Calu3 (cell line): ENCODE measurements at regions not wholly inside any gene's neighbourhood (a gene's known extent, or its start where the extent isn't known, plus 50 kb on each side); places are given as distances from the start of the nearest gene placed in this dataset.

Experiments used
- BruUV-seq: library from RNA; stranded (reverse); fragments of 400-500 nt; replicated peaks from 2 replicates; lab custom pipeline; 2021; lab: Mats Ljungman, UMichigan
- CTCF ChIA-PET: fragments of 300-600 bp; sonication (Branson Sonifier 250); formaldehyde crosslinking; loops from one replicate; lab custom pipeline; 2022; ENCODE audit warnings: antibody characterized with exemption; lab: Charles Lee
- DNase-seq: peaks from one replicate; pipeline ENCODE4 v3.0.0; 2022
- H3K27ac Mint-ChIP-seq: one replicate; pipeline ENCODE4 v1.8.0; 2022; ENCODE audit warnings: mixed read lengths; ENCODE audit not compliant: unreplicated experiment
- H3K27me3 Mint-ChIP-seq: one replicate; pipeline ENCODE4 v1.8.0; 2022; ENCODE audit warnings: mixed read lengths; ENCODE audit not compliant: unreplicated experiment
- H3K36me3 Mint-ChIP-seq: one replicate; pipeline ENCODE4 v1.8.0; 2022; ENCODE audit warnings: mild to moderate bottlenecking, moderate library complexity, mixed read lengths; ENCODE audit not compliant: insufficient read depth, unreplicated experiment
- H3K4me1 Mint-ChIP-seq: one replicate; pipeline ENCODE4 v1.8.0; 2022; ENCODE audit warnings: mild to moderate bottlenecking, low read depth, mixed read lengths; ENCODE audit not compliant: unreplicated experiment
- H3K4me3 Mint-ChIP-seq: one replicate; pipeline ENCODE4 v1.8.0; 2022; ENCODE audit warnings: mild to moderate bottlenecking, low read depth, moderate library complexity, mixed read lengths; ENCODE audit not compliant: unreplicated experiment
- H3K9me3 Mint-ChIP-seq: one replicate; pipeline ENCODE4 v1.8.0; 2022; ENCODE audit warnings: low read depth, mixed read lengths; ENCODE audit not compliant: unreplicated experiment
- CTCF ChIP-seq: fragments of 200-600 bp; IDR thresholded peaks from one replicate; pipeline ENCODE4 v1.8.0; 2022; ENCODE audit warnings: antibody characterized with exemption; ENCODE audit not compliant: unreplicated experiment
- intact Hi-C: fragments of 100-400 bp; cut with micrococcal nuclease; formaldehyde crosslinking; loops from one replicate; pipeline ENCODE4 v1.10.0; 2022; ENCODE audit not compliant: unreplicated experiment

GRCh38 chr2:153311432-153311831 is 167.1 kb downstream of the RPRM start:
- Mint-ChIP-seq H3K27ac (no peak overlapping the region), H3K4me3 (no peak overlapping the region), H3K9me3 (peaks cover 2% of the 10 kb centered on the region), H3K36me3 (no peaks in the 10 kb centered on the region), H3K4me1 (no peaks in the 10 kb centered on the region), H3K27me3 (no peaks in the 10 kb centered on the region)
- no peak for TF ChIP-seq CTCF
- DNase-seq, result no peak
- intact Hi-C loops, result no loop called here
- CTCF ChIA-PET, result no interaction called here
- no TSS peak for BruUV-seq

GRCh38 chr2:153308466-153308865 is 170.1 kb downstream of the RPRM start:
- no TSS peak for BruUV-seq
- no peak for DNase-seq
- no peak for TF ChIP-seq CTCF
- H3K9me3 Mint-ChIP-seq, result no peaks in the 10 kb centered on the region
- intact Hi-C loops, result no loop called here
- no peaks in the 10 kb centered on the region for H3K27me3 Mint-ChIP-seq
- H3K27ac Mint-ChIP-seq, result no peak overlapping the region
- no peak overlapping the region for H3K4me3 Mint-ChIP-seq
- CTCF ChIA-PET, result no interaction called here
- H3K4me1 Mint-ChIP-seq, result no peaks in the 10 kb centered on the region
- no peaks in the 10 kb centered on the region for H3K36me3 Mint-ChIP-seq

- Mint-ChIP-seq H3K9me3 (no peaks in the 10 kb centered on the region), H3K36me3 (no peaks in the 10 kb centered on the region), H3K27ac (no peak overlapping the region), H3K4me3 (no peak overlapping the region), H3K4me1 (no peaks in the 10 kb centered on the region), H3K27me3 (no peaks in the 10 kb centered on the region)
- no peak for TF ChIP-seq CTCF
- intact Hi-C loops, result no loop called here
- no peak for DNase-seq
- CTCF ChIA-PET, result no interaction called here
- BruUV-seq, result no TSS peak
Measured at GRCh38 chr2:153307223-153307622, 171.3 kb downstream of the RPRM start.

- no peak for TF ChIP-seq CTCF
- CTCF ChIA-PET, result no interaction called here
- H3K27ac Mint-ChIP-seq, result no peak overlapping the region
- BruUV-seq, result no TSS peak
- H3K4me3 Mint-ChIP-seq, result no peak overlapping the region
- no peaks in the 10 kb centered on the region for H3K27me3 Mint-ChIP-seq
- no peaks in the 10 kb centered on the region for H3K9me3 Mint-ChIP-seq
- intact Hi-C loops, result no loop called here
- no peaks in the 10 kb centered on the region for H3K36me3 Mint-ChIP-seq
- H3K4me1 Mint-ChIP-seq, result no peaks in the 10 kb centered on the region
- no peak for DNase-seq
Measured at GRCh38 chr2:153299809-153300208, 178.8 kb downstream of the RPRM start.

GRCh38 chr2:153299217-153299616 is 179.3 kb downstream of the RPRM start:
- CTCF ChIA-PET, result no interaction called here
- intact Hi-C loops, result no loop called here
- H3K27me3 Mint-ChIP-seq, result no peaks in the 10 kb centered on the region
- no peaks in the 10 kb centered on the region for H3K36me3 Mint-ChIP-seq
- BruUV-seq, result no TSS peak
- H3K4me3 Mint-ChIP-seq, result no peak overlapping the region
- H3K9me3 Mint-ChIP-seq, result no peaks in the 10 kb centered on the region
- no peak for DNase-seq
- H3K4me1 Mint-ChIP-seq, result no peaks in the 10 kb centered on the region
- H3K27ac Mint-ChIP-seq, result no peak overlapping the region
- no peak for TF ChIP-seq CTCF
